Nephron progenitor cell (in vitro differentiated cells): ENCODE measurements at regions not wholly inside any gene's neighbourhood (a gene's known extent, or its start where the extent isn't known, plus 50 kb on each side); places are given as distances from the start of the nearest gene placed in this dataset.

Experiments
- DNase-seq: peaks from one replicate; pipeline ENCODE4 v3.0.0; 2021
- H3K27ac Mint-ChIP-seq: 2 replicates; pipeline ENCODE4 v1.8.0; 2021; ENCODE audit warnings: mild to moderate bottlenecking, moderate library complexity, mixed read lengths
- H3K27me3 Mint-ChIP-seq: 2 replicates; pipeline ENCODE4 v1.8.0; 2021; ENCODE audit warnings: mild to moderate bottlenecking, low read depth, mixed read lengths; ENCODE audit not compliant: poor library complexity
- H3K36me3 Mint-ChIP-seq: 2 replicates; pipeline ENCODE4 v1.8.0; 2021; ENCODE audit warnings: low read depth, mixed read lengths
- H3K4me1 Mint-ChIP-seq: 2 replicates; pipeline ENCODE4 v1.8.0; 2021; ENCODE audit warnings: mixed read lengths
- H3K4me3 Mint-ChIP-seq: 2 replicates; pipeline ENCODE4 v1.8.0; 2021; ENCODE audit warnings: mild to moderate bottlenecking, moderate library complexity, mixed read lengths
- H3K9me3 Mint-ChIP-seq: 2 replicates; pipeline ENCODE4 v1.8.0; 2021; ENCODE audit warnings: mild to moderate bottlenecking, moderate library complexity, mixed read lengths
- TF ChIP-seq, protein P1 (sequence below): fragments of 200-600 bp; sonication (generic); IDR thresholded peaks from 2 replicates; pipeline ENCODE4 v1.5.0; 2021; ENCODE audit warnings: antibody characterized with exemption

DNA sequence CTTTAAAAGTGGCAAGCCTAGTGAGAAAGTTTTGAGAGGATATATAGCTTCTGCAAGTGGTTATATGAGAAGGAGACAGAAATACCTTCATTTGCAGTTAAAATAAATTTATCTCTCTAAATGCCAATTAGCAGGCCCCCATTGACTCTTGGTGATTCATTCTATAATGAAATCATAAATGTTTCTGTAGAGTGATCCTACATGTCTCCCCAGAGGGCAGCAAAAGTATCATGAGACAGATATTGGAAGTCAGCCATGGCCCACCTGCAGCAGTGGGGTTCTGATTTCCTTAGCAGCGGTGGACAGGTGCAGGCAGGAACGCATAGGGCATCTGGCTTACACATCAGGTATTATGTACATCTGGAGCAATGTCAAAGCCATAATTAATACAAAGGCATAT, 385.4 kb upstream of the SLC10A2 start:
- Mint-ChIP-seq H3K4me1 (no peaks in the 10 kb centered on the region), H3K27ac (no peak overlapping the region), H3K4me3 (no peak overlapping the region), H3K27me3 (peaks cover 7% of the 10 kb centered on the region), H3K9me3 (no peaks in the 10 kb centered on the region), H3K36me3 (no peaks in the 10 kb centered on the region)
- no peak for DNase-seq
- TF ChIP-seq, protein P1, sequence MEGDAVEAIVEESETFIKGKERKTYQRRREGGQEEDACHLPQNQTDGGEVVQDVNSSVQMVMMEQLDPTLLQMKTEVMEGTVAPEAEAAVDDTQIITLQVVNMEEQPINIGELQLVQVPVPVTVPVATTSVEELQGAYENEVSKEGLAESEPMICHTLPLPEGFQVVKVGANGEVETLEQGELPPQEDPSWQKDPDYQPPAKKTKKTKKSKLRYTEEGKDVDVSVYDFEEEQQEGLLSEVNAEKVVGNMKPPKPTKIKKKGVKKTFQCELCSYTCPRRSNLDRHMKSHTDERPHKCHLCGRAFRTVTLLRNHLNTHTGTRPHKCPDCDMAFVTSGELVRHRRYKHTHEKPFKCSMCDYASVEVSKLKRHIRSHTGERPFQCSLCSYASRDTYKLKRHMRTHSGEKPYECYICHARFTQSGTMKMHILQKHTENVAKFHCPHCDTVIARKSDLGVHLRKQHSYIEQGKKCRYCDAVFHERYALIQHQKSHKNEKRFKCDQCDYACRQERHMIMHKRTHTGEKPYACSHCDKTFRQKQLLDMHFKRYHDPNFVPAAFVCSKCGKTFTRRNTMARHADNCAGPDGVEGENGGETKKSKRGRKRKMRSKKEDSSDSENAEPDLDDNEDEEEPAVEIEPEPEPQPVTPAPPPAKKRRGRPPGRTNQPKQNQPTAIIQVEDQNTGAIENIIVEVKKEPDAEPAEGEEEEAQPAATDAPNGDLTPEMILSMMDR = no peak

- no peaks in the 10 kb centered on the region for H3K36me3 Mint-ChIP-seq
- H3K27ac Mint-ChIP-seq = no peak overlapping the region
Measured at GRCh38 chr13:103443604-103444003, 377.4 kb upstream of the SLC10A2 start.

DNA sequence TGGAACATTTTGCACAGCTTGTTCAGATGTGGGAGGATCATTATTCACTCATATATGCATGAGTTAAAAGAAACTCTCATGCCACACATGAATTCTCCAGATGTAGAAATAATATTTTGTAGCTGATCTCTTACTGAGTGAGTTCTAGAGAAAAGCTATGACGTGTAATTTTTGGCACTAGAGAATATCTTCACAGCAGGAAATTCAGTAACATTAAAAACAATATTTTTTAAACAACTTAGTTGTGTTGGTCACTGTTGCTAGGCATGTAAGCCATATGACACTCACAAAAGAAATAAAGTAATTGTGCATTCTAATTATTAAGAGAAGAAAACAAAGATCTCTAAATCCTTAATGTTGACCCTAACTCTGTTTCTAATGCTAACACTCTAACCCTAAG, 371.4 kb upstream of the SLC10A2 start:
- no peaks in the 10 kb centered on the region for H3K4me1 Mint-ChIP-seq
- no peaks in the 10 kb centered on the region for H3K36me3 Mint-ChIP-seq
- H3K9me3 Mint-ChIP-seq = no peaks in the 10 kb centered on the region
- DNase-seq = no peak
- TF ChIP-seq, protein P1 = no peak
- H3K27ac Mint-ChIP-seq = no peak overlapping the region
- peaks cover 2% of the 10 kb centered on the region for H3K27me3 Mint-ChIP-seq
- no peak overlapping the region for H3K4me3 Mint-ChIP-seq

More at GRCh38 chr13:103443604-103444003, 377.4 kb upstream of the SLC10A2 start:
- H3K4me3 Mint-ChIP-seq = no peak overlapping the region
- no peaks in the 10 kb centered on the region for H3K4me1 Mint-ChIP-seq
- peaks cover 2% of the 10 kb centered on the region for H3K27me3 Mint-ChIP-seq
- TF ChIP-seq, protein P1 = no peak
- DNase-seq = no peak
- no peaks in the 10 kb centered on the region for H3K9me3 Mint-ChIP-seq

- Mint-ChIP-seq H3K4me1 (no peaks in the 10 kb centered on the region), H3K27ac (no peak overlapping the region), H3K36me3 (no peaks in the 10 kb centered on the region), H3K4me3 (no peak overlapping the region), H3K27me3 (peaks cover 2% of the 10 kb centered on the region), H3K9me3 (no peaks in the 10 kb centered on the region)
- TF ChIP-seq, protein P1 = no peak
- DNase-seq = no peak
Measured at GRCh38 chr13:103436057-103436654, 369.9 kb upstream of the SLC10A2 start.

DNA sequence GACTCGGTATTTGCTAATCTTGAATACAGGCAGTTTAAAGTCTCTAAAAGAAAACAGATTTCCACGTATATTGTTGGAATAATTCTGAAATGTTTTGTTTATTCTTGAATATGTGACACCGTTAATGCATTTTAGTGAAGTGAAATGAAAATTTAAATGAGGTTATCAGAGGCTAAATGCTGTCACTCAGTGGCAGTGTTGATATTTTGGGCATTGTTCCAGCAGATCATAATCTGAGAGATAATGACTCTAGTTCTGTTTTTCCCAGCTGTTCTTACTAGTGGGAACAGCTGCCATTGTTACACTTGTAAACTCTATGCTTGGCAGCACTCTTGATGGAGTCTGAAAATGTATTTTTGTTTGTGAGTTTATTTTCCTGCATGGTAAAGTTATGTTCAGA, 365.6 kb upstream of the SLC10A2 start:
- TF ChIP-seq, protein P1 = no peak
- H3K9me3 Mint-ChIP-seq = peaks cover 20% of the 10 kb centered on the region
- no peak for DNase-seq
- H3K4me1 Mint-ChIP-seq = no peaks in the 10 kb centered on the region
- peaks cover 2% of the 10 kb centered on the region for H3K27me3 Mint-ChIP-seq
- H3K36me3 Mint-ChIP-seq = peaks cover 4% of the 10 kb centered on the region
- no peak overlapping the region for H3K27ac Mint-ChIP-seq
- H3K4me3 Mint-ChIP-seq = no peak overlapping the region

DNA sequence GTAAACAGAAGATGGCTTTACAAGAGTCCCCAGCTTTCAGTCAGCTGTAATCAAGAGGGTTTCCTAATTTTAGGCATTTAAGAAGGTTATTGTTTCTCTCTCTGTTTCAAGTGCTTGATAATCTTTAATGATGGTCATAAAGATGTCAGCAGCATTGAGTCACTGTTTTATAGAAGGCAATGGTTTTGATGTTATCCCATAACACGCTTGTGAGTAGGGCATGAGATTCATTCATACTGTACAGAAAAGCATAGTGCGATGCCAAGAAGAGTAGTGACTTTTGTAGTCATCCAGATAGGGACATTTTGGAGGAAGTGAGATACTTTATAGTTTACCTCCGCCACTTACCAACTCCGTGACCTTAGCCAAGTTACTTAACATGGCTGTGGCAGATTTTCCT, 364.2 kb upstream of the SLC10A2 start:
- Mint-ChIP-seq H3K4me1 (no peaks in the 10 kb centered on the region), H3K4me3 (no peak overlapping the region), H3K27me3 (peaks cover 2% of the 10 kb centered on the region), H3K9me3 (peaks cover 20% of the 10 kb centered on the region), H3K27ac (no peak overlapping the region), H3K36me3 (peaks cover 4% of the 10 kb centered on the region)
- DNase-seq = no peak
- TF ChIP-seq, protein P1 = no peak
